ENCODE measurements at regions not wholly inside any gene's neighbourhood (a gene's known extent, or its start where the extent isn't known, plus 50 kb on each side); places are given as distances from the start of the nearest gene placed in this dataset.

- intact Hi-C loops (cut with DNase I): no loop called here
- no peak overlapping the region for H3K4me3 ChIP-seq
- H3K27me3 ChIP-seq (replicated peaks; ENCODE audit: insufficient read depth): peaks cover 34% of the 10 kb centered on the region
- no peak for TF ChIP-seq POLR2A (IDR thresholded peaks at IDR 0.05)
- TF ChIP-seq CTCF (IDR thresholded peaks at IDR 0.05): no peak
- no peak for TF ChIP-seq POLR2AphosphoS5 (IDR thresholded peaks at IDR 0.05)
- no peaks in the 10 kb centered on the region for H3K36me3 ChIP-seq
- no peaks in the 10 kb centered on the region for H3K9me3 ChIP-seq
- 24% methylated on average over 39 of the region's 39 CpGs for WGBS
- no peak for DNase-seq (ENCODE audit: low spot score)
- H3K4me1 ChIP-seq (replicated peaks): no peaks in the 10 kb centered on the region
- H3K27ac ChIP-seq: no peak overlapping the region
Measured at GRCh38 chr12:132397152-132397933, 68.0 kb upstream of the GALNT9 start.

- no peaks in the 10 kb centered on the region for H3K36me3 ChIP-seq
- no peak for DNase-seq (ENCODE audit: low spot score)
- H3K27me3 ChIP-seq (replicated peaks; ENCODE audit: insufficient read depth): peaks cover 32% of the 10 kb centered on the region
- no peak for TF ChIP-seq POLR2A (IDR thresholded peaks at IDR 0.05)
- TF ChIP-seq CTCF (IDR thresholded peaks at IDR 0.05): no peak
- no peak for TF ChIP-seq POLR2AphosphoS5 (IDR thresholded peaks at IDR 0.05)
- no peak overlapping the region for H3K4me3 ChIP-seq
- H3K4me1 ChIP-seq (replicated peaks): no peaks in the 10 kb centered on the region
- no peak overlapping the region for H3K27ac ChIP-seq
- WGBS: 79% methylated on average over 16 of the region's 16 CpGs
- H3K9me3 ChIP-seq: no peaks in the 10 kb centered on the region
- intact Hi-C loops (cut with DNase I): no loop called here
Measured at GRCh38 chr12:132396657-132397056, 67.3 kb upstream of the GALNT9 start.

- no peaks in the 10 kb centered on the region for H3K36me3 ChIP-seq
- no peaks in the 10 kb centered on the region for H3K9me3 ChIP-seq
- peaks cover 29% of the 10 kb centered on the region for H3K27me3 ChIP-seq (replicated peaks; ENCODE audit: insufficient read depth)
- TF ChIP-seq POLR2AphosphoS5 (IDR thresholded peaks at IDR 0.05) (no peak), CTCF (IDR thresholded peaks at IDR 0.05) (no peak), POLR2A (IDR thresholded peaks at IDR 0.05) (no peak)
- no peak overlapping the region for H3K4me3 ChIP-seq
- DNase-seq (ENCODE audit: low spot score): no peak
- no peaks in the 10 kb centered on the region for H3K4me1 ChIP-seq (replicated peaks)
- WGBS: 84% methylated on average over 24 of the region's 24 CpGs
- H3K27ac ChIP-seq: no peak overlapping the region
- intact Hi-C loops (cut with DNase I): no loop called here
Measured at GRCh38 chr12:132395908-132396305, 66.5 kb upstream of the GALNT9 start.

- intact Hi-C loops (cut with DNase I): no loop called here
- TF ChIP-seq POLR2AphosphoS5 (IDR thresholded peaks at IDR 0.05): no peak
- TF ChIP-seq POLR2A (IDR thresholded peaks at IDR 0.05): no peak
- no peak for TF ChIP-seq CTCF (IDR thresholded peaks at IDR 0.05)
- H3K36me3 ChIP-seq: no peaks in the 10 kb centered on the region
- 84% methylated on average over 23 of the region's 28 CpGs for WGBS
- no peak overlapping the region for H3K27ac ChIP-seq
- DNase-seq (ENCODE audit: low spot score): no peak
- H3K27me3 ChIP-seq (replicated peaks; ENCODE audit: insufficient read depth): peaks cover 26% of the 10 kb centered on the region
- H3K4me3 ChIP-seq: no peak overlapping the region
- H3K9me3 ChIP-seq: no peaks in the 10 kb centered on the region
- H3K4me1 ChIP-seq (replicated peaks): no peaks in the 10 kb centered on the region
Measured at GRCh38 chr12:132395192-132395907, 66.0 kb upstream of the GALNT9 start.
